ENCODE measurements at regions not wholly inside any gene's neighbourhood (a gene's known extent, or its start where the extent isn't known, plus 50 kb on each side); places are given as distances from the start of the nearest gene placed in this dataset.

DNA sequence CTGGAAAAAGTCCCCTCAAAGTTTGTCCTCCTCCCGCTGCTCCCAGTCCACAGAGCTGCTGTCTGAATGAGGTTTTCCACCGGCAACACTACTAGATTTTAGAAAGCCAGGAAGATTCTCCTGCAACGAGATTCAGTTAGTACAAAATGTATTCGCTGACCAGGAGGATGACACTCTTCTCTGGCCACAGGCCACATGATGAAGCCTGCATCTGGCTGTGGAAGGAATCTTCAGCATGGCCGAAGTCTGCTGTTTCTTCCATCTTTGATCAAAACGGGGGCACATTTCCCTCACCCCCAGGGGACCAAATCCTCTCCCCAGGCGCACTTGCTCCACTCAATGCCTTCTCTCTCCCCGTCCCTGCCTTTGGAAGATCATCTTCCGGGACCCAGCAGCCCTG is 215.8 kb upstream of the NLRP1 start:
- no peak overlapping the region for H3K4me3 ChIP-seq (ENCODE audit: low read depth, low read length)
- TF ChIP-seq, protein P1, sequence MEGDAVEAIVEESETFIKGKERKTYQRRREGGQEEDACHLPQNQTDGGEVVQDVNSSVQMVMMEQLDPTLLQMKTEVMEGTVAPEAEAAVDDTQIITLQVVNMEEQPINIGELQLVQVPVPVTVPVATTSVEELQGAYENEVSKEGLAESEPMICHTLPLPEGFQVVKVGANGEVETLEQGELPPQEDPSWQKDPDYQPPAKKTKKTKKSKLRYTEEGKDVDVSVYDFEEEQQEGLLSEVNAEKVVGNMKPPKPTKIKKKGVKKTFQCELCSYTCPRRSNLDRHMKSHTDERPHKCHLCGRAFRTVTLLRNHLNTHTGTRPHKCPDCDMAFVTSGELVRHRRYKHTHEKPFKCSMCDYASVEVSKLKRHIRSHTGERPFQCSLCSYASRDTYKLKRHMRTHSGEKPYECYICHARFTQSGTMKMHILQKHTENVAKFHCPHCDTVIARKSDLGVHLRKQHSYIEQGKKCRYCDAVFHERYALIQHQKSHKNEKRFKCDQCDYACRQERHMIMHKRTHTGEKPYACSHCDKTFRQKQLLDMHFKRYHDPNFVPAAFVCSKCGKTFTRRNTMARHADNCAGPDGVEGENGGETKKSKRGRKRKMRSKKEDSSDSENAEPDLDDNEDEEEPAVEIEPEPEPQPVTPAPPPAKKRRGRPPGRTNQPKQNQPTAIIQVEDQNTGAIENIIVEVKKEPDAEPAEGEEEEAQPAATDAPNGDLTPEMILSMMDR (IDR thresholded peaks at IDR 0.05; ENCODE audit: insufficient read depth, low read length, poor library complexity, severe bottlenecking): no peak
- no peaks in the 10 kb centered on the region for H3K27me3 ChIP-seq (ENCODE audit: control insufficient read depth, insufficient read depth, low read length)
- no peak for DNase-seq (ENCODE audit: low read depth)
- H3K36me3 ChIP-seq (ENCODE audit: control insufficient read depth, insufficient read depth, low read length): no peaks in the 10 kb centered on the region

DNA sequence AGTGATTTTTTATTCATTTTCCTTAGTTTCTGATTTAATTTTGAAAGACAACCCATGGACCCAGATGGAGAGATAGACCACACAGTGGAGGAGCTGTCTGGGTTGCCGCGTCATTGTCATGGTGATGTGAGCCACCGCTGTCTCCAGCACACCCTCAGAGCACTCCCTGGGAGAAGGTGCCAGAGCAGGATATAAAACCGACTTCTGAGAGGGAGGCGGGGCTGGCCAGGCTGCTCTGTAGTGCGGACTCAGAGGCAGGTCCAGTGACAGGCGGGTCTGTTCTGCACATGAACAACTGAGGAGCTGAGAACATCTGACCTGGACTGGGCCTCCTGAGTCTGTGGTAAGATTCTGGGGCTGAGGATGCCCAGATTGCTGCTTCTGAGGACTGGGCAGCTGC is 216.3 kb upstream of the NLRP1 start:
- H3K27me3 ChIP-seq (ENCODE audit: control insufficient read depth, insufficient read depth, low read length): no peaks in the 10 kb centered on the region
- no peak for DNase-seq (ENCODE audit: low read depth)
- no peaks in the 10 kb centered on the region for H3K36me3 ChIP-seq (ENCODE audit: control insufficient read depth, insufficient read depth, low read length)
- TF ChIP-seq, protein P1 (IDR thresholded peaks at IDR 0.05; ENCODE audit: insufficient read depth, low read length, poor library complexity, severe bottlenecking): no peak
- H3K4me3 ChIP-seq (ENCODE audit: low read depth, low read length): no peak overlapping the region

- Histone ChIP-seq H3K27me3 (ENCODE audit: control insufficient read depth, insufficient read depth, low read length) (no peaks in the 10 kb centered on the region), H3K36me3 (ENCODE audit: control insufficient read depth, insufficient read depth, low read length) (no peaks in the 10 kb centered on the region), H3K4me3 (ENCODE audit: low read depth, low read length) (no peak overlapping the region)
- TF ChIP-seq, protein P1 (IDR thresholded peaks at IDR 0.05; ENCODE audit: insufficient read depth, low read length, poor library complexity, severe bottlenecking): no peak
- DNase-seq (ENCODE audit: low read depth): no peak
Measured at GRCh38 chr17:5804251-5804650, 219.9 kb upstream of the NLRP1 start.

- no peak for DNase-seq (ENCODE audit: low read depth)
- no peak overlapping the region for H3K4me3 ChIP-seq (ENCODE audit: low read depth, low read length)
- TF ChIP-seq, protein P1 (IDR thresholded peaks at IDR 0.05; ENCODE audit: insufficient read depth, low read length, poor library complexity, severe bottlenecking): no peak
Measured at GRCh38 chr17:5809056-5809455, 224.7 kb upstream of the NLRP1 start.

DNA sequence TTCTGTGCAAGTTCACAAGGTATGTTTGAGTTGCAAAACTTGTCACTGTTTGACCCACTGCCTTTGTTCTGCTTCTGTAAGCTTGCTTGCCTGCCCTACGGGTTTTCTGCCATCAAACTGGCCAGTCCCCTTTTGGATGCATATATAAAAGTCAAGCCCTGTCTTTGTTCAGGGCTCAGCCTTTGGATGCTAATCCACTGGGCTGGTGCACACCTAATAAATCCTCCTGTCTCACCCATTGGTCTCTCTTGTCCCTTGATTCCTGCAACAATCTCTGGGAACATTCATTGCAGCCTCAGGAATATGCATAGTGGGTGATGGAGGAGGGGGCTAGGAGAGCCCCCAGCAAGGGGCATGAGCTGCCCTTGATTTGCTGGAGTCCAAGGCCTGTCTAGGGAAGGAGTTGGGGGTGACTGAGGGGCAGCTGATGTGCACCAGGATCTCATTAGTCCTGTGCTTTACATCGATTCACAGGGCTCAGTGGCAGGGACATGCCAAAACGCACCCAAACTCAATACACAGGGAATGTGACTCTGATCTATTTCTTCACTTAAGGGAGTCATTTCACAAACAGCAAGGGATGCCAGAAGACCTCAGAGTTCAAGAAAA is 225.4 kb upstream of the NLRP1 start:
- H3K27me3 ChIP-seq (ENCODE audit: control insufficient read depth, insufficient read depth, low read length): no peaks in the 10 kb centered on the region
- no peak overlapping the region for H3K4me3 ChIP-seq (ENCODE audit: low read depth, low read length)
- no peaks in the 10 kb centered on the region for H3K36me3 ChIP-seq (ENCODE audit: control insufficient read depth, insufficient read depth, low read length)
- no peak for DNase-seq (ENCODE audit: low read depth)
- TF ChIP-seq, protein P1 (IDR thresholded peaks at IDR 0.05; ENCODE audit: insufficient read depth, low read length, poor library complexity, severe bottlenecking): no peak

More at GRCh38 chr17:5809056-5809455, 224.7 kb upstream of the NLRP1 start:
- no peaks in the 10 kb centered on the region for H3K36me3 ChIP-seq (ENCODE audit: control insufficient read depth, insufficient read depth, low read length)
- no peaks in the 10 kb centered on the region for H3K27me3 ChIP-seq (ENCODE audit: control insufficient read depth, insufficient read depth, low read length)

GRCh38 chr17:5812590-5812989 is 228.3 kb upstream of the NLRP1 start:
- DNase-seq (ENCODE audit: low read depth): no peak
- no peak overlapping the region for H3K4me3 ChIP-seq (ENCODE audit: low read depth, low read length)
- TF ChIP-seq, protein P1 (IDR thresholded peaks at IDR 0.05; ENCODE audit: insufficient read depth, low read length, poor library complexity, severe bottlenecking): no peak
- H3K27me3 ChIP-seq (ENCODE audit: control insufficient read depth, insufficient read depth, low read length): no peaks in the 10 kb centered on the region
- no peaks in the 10 kb centered on the region for H3K36me3 ChIP-seq (ENCODE audit: control insufficient read depth, insufficient read depth, low read length)
